Fibroblast of pulmonary artery (primary cell): ENCODE measurements at regions not wholly inside any gene's neighbourhood (a gene's known extent, or its start where the extent isn't known, plus 50 kb on each side); places are given as distances from the start of the nearest gene placed in this dataset.

Experiments used
- DNase-seq: peaks from one replicate; pipeline ENCODE4 v3.0.0-alpha.2; 2010; ENCODE audit warnings: low read depth
- H3K4me3 ChIP-seq: replicated peaks from 2 replicates; pipeline ENCODE4 v1.5.1; 2011; ENCODE audit warnings: low read depth, mild to moderate bottlenecking, control low read depth, low read length, moderate library complexity
- TF ChIP-seq, protein P1 (sequence below): IDR thresholded peaks from 2 replicates; pipeline ENCODE4 v1.5.1; 2011; ENCODE audit warnings: mild to moderate bottlenecking, control low read depth, low read length, inconsistent platforms; ENCODE audit errors: missing control alignments

GRCh38 chr20:60732322-60732721 lies 519.7 kb upstream of the CDH4 start:
- no peak for DNase-seq
- H3K4me3 ChIP-seq: no peak overlapping the region
- TF ChIP-seq, protein P1, sequence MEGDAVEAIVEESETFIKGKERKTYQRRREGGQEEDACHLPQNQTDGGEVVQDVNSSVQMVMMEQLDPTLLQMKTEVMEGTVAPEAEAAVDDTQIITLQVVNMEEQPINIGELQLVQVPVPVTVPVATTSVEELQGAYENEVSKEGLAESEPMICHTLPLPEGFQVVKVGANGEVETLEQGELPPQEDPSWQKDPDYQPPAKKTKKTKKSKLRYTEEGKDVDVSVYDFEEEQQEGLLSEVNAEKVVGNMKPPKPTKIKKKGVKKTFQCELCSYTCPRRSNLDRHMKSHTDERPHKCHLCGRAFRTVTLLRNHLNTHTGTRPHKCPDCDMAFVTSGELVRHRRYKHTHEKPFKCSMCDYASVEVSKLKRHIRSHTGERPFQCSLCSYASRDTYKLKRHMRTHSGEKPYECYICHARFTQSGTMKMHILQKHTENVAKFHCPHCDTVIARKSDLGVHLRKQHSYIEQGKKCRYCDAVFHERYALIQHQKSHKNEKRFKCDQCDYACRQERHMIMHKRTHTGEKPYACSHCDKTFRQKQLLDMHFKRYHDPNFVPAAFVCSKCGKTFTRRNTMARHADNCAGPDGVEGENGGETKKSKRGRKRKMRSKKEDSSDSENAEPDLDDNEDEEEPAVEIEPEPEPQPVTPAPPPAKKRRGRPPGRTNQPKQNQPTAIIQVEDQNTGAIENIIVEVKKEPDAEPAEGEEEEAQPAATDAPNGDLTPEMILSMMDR: no peak

DNA sequence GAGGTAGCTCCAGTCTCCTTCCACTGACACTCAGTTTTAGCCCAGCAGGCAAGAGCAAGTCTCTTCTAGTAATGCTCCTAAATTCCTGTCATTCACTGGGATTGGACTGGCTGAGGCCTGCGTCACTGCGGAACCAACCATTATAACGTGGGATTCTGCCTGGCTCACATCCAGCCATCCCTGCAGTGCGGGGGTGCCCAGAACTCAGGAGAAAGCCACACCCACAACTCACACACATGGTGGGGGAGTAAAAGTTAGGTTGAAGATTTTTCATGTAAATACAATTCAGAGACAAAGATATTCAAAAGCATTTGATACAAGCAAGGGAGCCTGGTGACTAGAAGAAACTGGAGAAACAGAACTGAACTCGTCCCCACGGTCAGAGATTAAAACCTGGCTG lies 504.0 kb upstream of the CDH4 start:
- no peak for DNase-seq
- no peak overlapping the region for H3K4me3 ChIP-seq
- TF ChIP-seq, protein P1: no peak

- TF ChIP-seq, protein P1: no peak
- DNase-seq: no peak
These were observed 502.1 kb upstream of the CDH4 start for GRCh38 chr20:60749804-60750602.

GRCh38 chr20:60750909-60751308 lies 501.2 kb upstream of the CDH4 start:
- H3K4me3 ChIP-seq: no peak overlapping the region
- TF ChIP-seq, protein P1: no peak
- no peak for DNase-seq

More at GRCh38 chr20:60749804-60750602, 502.1 kb upstream of the CDH4 start:
- H3K4me3 ChIP-seq: no peak overlapping the region

DNA sequence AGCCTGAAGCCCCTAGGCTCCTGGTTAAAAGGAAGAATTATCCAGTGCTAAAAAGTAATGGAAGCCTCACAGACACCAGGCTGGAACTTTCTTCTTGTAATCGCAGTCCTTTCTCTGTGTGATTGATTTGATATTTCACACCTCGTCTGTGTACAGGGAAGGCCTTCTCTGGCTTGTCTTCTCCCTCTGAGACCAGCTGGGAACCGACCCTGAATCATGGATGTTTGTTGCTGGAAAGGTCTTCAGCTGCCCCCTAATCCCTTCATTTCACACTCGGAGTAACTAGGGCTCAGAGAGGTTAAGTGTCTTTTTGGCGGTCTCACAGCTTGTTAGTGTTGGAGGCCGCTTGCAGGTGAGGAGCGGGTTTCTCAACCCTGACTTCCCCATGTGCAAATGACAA lies 500.2 kb upstream of the CDH4 start:
- TF ChIP-seq, protein P1: no peak
- H3K4me3 ChIP-seq: no peak overlapping the region
- DNase-seq: no peak

GRCh38 chr20:60752741-60753420 lies 499.2 kb upstream of the CDH4 start:
- DNase-seq: no peak
- TF ChIP-seq, protein P1: no peak
- H3K4me3 ChIP-seq: no peak overlapping the region
